Astrocyte (in vitro differentiated cells and primary cell): ENCODE measurements at regions not wholly inside any gene's neighbourhood (a gene's known extent, or its start where the extent isn't known, plus 50 kb on each side); places are given as distances from the start of the nearest gene placed in this dataset.
A peak's percentile ranks its signal among the peaks of the same experiment; 100 is the strongest.

Experiments used
- DNase-seq: peaks from one replicate; pipeline ENCODE4 v3.0.0-alpha.2; 2010; ENCODE audit warnings: low read depth
- FAIRE-seq: peaks from 2 replicates; lab custom pipeline; 2011; peaks lifted over from hg19 to GRCh38; lab: Jason Lieb, UNC
- H2AFZ ChIP-seq: 2 replicates; pipeline ENCODE4 v1.6.0; 2012; ENCODE audit warnings: low read depth, low read length, inconsistent platforms
- H3K27ac ChIP-seq: 2 replicates; pipeline ENCODE4 v1.5.1; 2011; ENCODE audit warnings: low read depth, low read length, inconsistent platforms
- H3K27me3 ChIP-seq: 2 replicates; pipeline ENCODE4 v1.6.0; 2011; ENCODE audit warnings: low read length, inconsistent platforms; ENCODE audit not compliant: insufficient read depth
- H3K36me3 ChIP-seq: 2 replicates; pipeline ENCODE4 v1.5.1; 2011; ENCODE audit warnings: low read length, inconsistent platforms; ENCODE audit not compliant: insufficient read depth
- H3K4me1 ChIP-seq: 2 replicates; pipeline ENCODE4 v1.5.1; 2011; ENCODE audit warnings: low read length, inconsistent platforms; ENCODE audit not compliant: insufficient read depth
- H3K4me2 ChIP-seq: 2 replicates; pipeline ENCODE4 v1.6.0; 2012; ENCODE audit warnings: low read length, inconsistent platforms
- H3K4me3 ChIP-seq: 2 replicates; pipeline ENCODE4 v1.5.1; 2011; ENCODE audit warnings: low read depth, mild to moderate bottlenecking, low read length, inconsistent platforms; ENCODE audit not compliant: insufficient read depth
- H3K79me2 ChIP-seq: 2 replicates; pipeline ENCODE4 v1.6.0; 2012; ENCODE audit warnings: mild to moderate bottlenecking, low read length, inconsistent platforms; ENCODE audit not compliant: insufficient read depth
- H3K9ac ChIP-seq: 2 replicates; pipeline ENCODE4 v1.6.0; 2012; ENCODE audit warnings: mild to moderate bottlenecking, low read length, inconsistent platforms
- H3K9me3 ChIP-seq: 2 replicates; pipeline ENCODE4 v1.5.1; 2012; ENCODE audit warnings: low read depth, mild to moderate bottlenecking, low read length, inconsistent platforms; ENCODE audit not compliant: insufficient read depth
- H4K20me1 ChIP-seq: 2 replicates; pipeline ENCODE4 v1.6.0; 2012; ENCODE audit warnings: low read length, inconsistent platforms; ENCODE audit not compliant: insufficient read depth
- H3K27ac Mint-ChIP-seq: one replicate; pipeline ENCODE4 v1.8.0; 2021; ENCODE audit warnings: mild to moderate bottlenecking, mixed read lengths; ENCODE audit not compliant: unreplicated experiment
- H3K27me3 Mint-ChIP-seq: one replicate; pipeline ENCODE4 v1.8.0; 2021; ENCODE audit warnings: low read depth, mixed read lengths; ENCODE audit not compliant: unreplicated experiment
- H3K36me3 Mint-ChIP-seq: one replicate; pipeline ENCODE4 v1.8.0; 2021; ENCODE audit warnings: low read depth, mixed read lengths; ENCODE audit not compliant: unreplicated experiment
- H3K4me1 Mint-ChIP-seq: one replicate; pipeline ENCODE4 v1.8.0; 2021; ENCODE audit warnings: low read depth, mixed read lengths; ENCODE audit not compliant: unreplicated experiment
- H3K4me3 Mint-ChIP-seq: one replicate; pipeline ENCODE4 v1.8.0; 2021; ENCODE audit warnings: mild to moderate bottlenecking, moderate library complexity, mixed read lengths; ENCODE audit not compliant: unreplicated experiment
- H3K9me3 Mint-ChIP-seq: one replicate; pipeline ENCODE4 v1.8.0; 2021; ENCODE audit warnings: mild to moderate bottlenecking, mixed read lengths; ENCODE audit not compliant: unreplicated experiment
- CTCF ChIP-seq: IDR thresholded peaks from 2 replicates; pipeline ENCODE4 v1.5.1; 2011; ENCODE audit warnings: low read depth, mild to moderate bottlenecking, inconsistent platforms, low read length, moderate library complexity; ENCODE audit not compliant: insufficient read depth
- EZH2 ChIP-seq: IDR thresholded peaks from 2 replicates; pipeline ENCODE4 v1.6.1; 2012; ENCODE audit warnings: mild to moderate bottlenecking, low read length, inconsistent platforms; ENCODE audit not compliant: insufficient read depth

DNA sequence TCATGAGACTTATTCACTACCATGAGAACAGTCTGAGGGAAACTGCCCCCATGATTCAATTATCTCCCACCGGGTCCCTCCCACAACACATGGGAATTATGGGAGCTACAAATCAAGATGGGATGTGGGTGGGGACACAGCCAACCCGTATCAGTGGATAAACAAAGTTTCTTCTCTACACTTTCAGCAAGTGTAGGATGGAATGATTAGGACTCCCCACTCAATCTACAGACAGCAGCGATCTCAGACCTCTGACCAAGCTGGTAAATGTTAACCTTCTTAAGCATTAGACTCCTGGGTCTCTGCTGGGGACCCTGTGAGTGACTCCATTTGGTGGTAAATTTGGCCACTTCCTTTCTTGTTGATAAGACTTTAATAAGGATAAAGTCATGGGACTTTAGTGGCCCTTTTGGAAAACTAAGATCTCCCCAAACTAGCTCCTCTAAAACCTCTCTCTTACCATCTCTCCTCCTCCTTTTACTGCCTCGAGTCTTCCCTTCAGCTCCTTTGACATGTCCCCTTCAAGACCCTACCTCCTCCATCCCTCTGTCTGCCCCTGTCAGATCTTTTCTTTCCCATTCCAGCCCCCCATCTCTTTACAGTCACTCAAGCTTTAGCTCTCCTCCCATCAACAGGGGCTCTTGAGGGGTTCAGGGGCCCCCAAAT is 71.9 kb downstream of the MYL12B start:
- Histone ChIP-seq H3K9me3 (no peaks in the 10 kb centered on the region), H3K79me2 (no peaks in the 10 kb centered on the region), H3K4me1 (no peaks in the 10 kb centered on the region), H3K36me3 (no peaks in the 10 kb centered on the region), H3K4me2 (no peak overlapping the region), H3K9ac (no peak overlapping the region), H3K27me3 (no peaks in the 10 kb centered on the region), H3K4me3 (no peak overlapping the region), H4K20me1 (no peaks in the 10 kb centered on the region), H2AFZ (no peak overlapping the region), H3K27ac (no peak overlapping the region)
- Mint-ChIP-seq H3K4me1 (no peaks in the 10 kb centered on the region), H3K27ac (no peak overlapping the region), H3K9me3 (peaks cover 4% of the 10 kb centered on the region), H3K27me3 (no peaks in the 10 kb centered on the region), H3K4me3 (no peak overlapping the region), H3K36me3 (no peaks in the 10 kb centered on the region)
- no peak for TF ChIP-seq CTCF
- no peak for TF ChIP-seq EZH2
- no peak for FAIRE-seq
- DNase-seq: no peak

GRCh38 chr18:3340015-3340681 is 78.2 kb downstream of the MYL12B start:
- Mint-ChIP-seq H3K36me3 (no peaks in the 10 kb centered on the region), H3K9me3 (peaks cover 4% of the 10 kb centered on the region), H3K27me3 (no peaks in the 10 kb centered on the region), H3K4me1 (peaks cover 2% of the 10 kb centered on the region), H3K4me3 (no peak overlapping the region), H3K27ac (no peak overlapping the region)
- H3K4me2 ChIP-seq: no peak overlapping the region
- H3K79me2 ChIP-seq: no peaks in the 10 kb centered on the region
- no peaks in the 10 kb centered on the region for H3K36me3 ChIP-seq
- no peaks in the 10 kb centered on the region for H4K20me1 ChIP-seq
- H3K27ac ChIP-seq: no peak overlapping the region
- no peaks in the 10 kb centered on the region for H3K9me3 ChIP-seq
- H3K4me1 ChIP-seq: no peaks in the 10 kb centered on the region
- H3K4me3 ChIP-seq: no peak overlapping the region
- peak; percentile 55 for DNase-seq
- FAIRE-seq: peak; percentile 45
- no peaks in the 10 kb centered on the region for H3K27me3 ChIP-seq
- no peak overlapping the region for H2AFZ ChIP-seq
- TF ChIP-seq CTCF: no peak
- TF ChIP-seq EZH2: no peak
- no peak overlapping the region for H3K9ac ChIP-seq

GRCh38 chr18:3340682-3341097 is 78.8 kb downstream of the MYL12B start:
- H3K9ac ChIP-seq: no peak overlapping the region
- Mint-ChIP-seq H3K27me3 (no peaks in the 10 kb centered on the region), H3K4me1 (peaks cover 2% of the 10 kb centered on the region), H3K4me3 (no peak overlapping the region), H3K36me3 (no peaks in the 10 kb centered on the region), H3K27ac (no peak overlapping the region), H3K9me3 (peaks cover 4% of the 10 kb centered on the region)
- H3K4me2 ChIP-seq: no peak overlapping the region
- DNase-seq (no peak), FAIRE-seq (no peak)
- no peak overlapping the region for H3K4me3 ChIP-seq
- H3K27ac ChIP-seq: no peak overlapping the region
- no peaks in the 10 kb centered on the region for H3K36me3 ChIP-seq
- no peaks in the 10 kb centered on the region for H4K20me1 ChIP-seq
- no peaks in the 10 kb centered on the region for H3K4me1 ChIP-seq
- H3K79me2 ChIP-seq: no peaks in the 10 kb centered on the region
- no peak overlapping the region for H2AFZ ChIP-seq
- no peaks in the 10 kb centered on the region for H3K27me3 ChIP-seq
- TF ChIP-seq EZH2: no peak
- no peak for TF ChIP-seq CTCF
- no peaks in the 10 kb centered on the region for H3K9me3 ChIP-seq
